ENCODE measurements at regions not wholly inside any gene's neighbourhood (a gene's known extent, or its start where the extent isn't known, plus 50 kb on each side); places are given as distances from the start of the nearest gene placed in this dataset.

DNA sequence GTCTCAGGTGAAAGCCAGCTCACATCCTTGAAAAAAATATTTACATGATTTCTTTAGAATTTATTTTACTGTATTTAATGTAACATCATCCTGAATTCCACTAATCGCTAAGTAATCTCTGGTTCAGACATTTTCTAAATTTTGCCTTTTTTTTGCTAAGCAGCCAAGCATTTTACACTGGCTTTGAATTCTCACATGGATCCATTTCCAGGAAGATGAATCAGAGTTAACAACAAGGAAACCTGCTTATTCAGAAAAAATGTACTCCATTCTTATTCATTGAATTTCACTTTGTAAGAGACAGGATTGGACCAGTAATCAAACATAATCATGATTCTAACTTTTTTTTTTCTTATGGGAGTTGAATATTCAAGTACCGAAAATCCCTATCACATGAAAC is 1785.1 kb upstream of the FLRT2 start:
- no peaks in the 10 kb centered on the region for H3K27me3 ChIP-seq (ENCODE audit: control insufficient read depth, insufficient read depth, low read length)

DNA sequence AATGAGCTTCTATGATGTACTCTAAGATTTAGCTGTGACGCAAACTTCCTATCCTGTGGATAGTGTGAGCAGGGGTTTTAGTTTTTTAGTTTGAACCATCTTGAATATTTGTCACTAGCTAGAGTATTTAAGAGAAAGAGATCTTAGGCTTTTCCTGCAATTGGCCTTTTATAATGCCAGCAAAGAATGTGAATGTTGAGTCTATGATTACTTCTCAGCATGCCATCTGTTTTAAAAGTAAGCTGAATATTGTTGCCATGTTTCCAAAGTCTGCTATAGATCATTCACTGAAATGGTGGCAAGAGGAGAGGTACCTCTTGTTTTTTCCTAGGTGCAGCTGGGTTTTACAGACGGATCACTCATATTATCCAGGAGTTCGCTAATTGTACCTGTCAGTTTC is 1783.6 kb upstream of the FLRT2 start:
- H3K9me3 Mint-ChIP-seq, result peaks cover 7 to 9% of the 10 kb centered on the region in 2 donors

More for the DNA sequence above, 1785.1 kb upstream of the FLRT2 start:
- Mint-ChIP-seq H3K4me1 (no peaks in the 10 kb centered on the region), H3K27ac (no peak overlapping the region), H3K36me3 (no peaks in the 10 kb centered on the region), H3K4me3 (no peak overlapping the region), H3K9me3 (peaks cover 9 to 15% of the 10 kb centered on the region in 2 donors), H3K27me3 (ENCODE audit: low read depth in 2 of 2) (no peaks in the 10 kb centered on the region)
- Histone ChIP-seq H3K4me3 (ENCODE audit: low read length) (no peak overlapping the region), H3K36me3 (ENCODE audit: control insufficient read depth, insufficient read depth, low read length) (no peaks in the 10 kb centered on the region), H3K4me1 (ENCODE audit: control insufficient read depth, insufficient read depth, low read length) (no peaks in the 10 kb centered on the region), H3K27ac (ENCODE audit: low read length) (no peak overlapping the region), H3K9me3 (ENCODE audit: control insufficient read depth, insufficient read depth, low read length) (peaks cover 2% of the 10 kb centered on the region)
- 100% methylated on average over 1 of the region's 2 CpGs for WGBS (ENCODE audit: insufficient coverage)
- TF ChIP-seq, protein P1, sequence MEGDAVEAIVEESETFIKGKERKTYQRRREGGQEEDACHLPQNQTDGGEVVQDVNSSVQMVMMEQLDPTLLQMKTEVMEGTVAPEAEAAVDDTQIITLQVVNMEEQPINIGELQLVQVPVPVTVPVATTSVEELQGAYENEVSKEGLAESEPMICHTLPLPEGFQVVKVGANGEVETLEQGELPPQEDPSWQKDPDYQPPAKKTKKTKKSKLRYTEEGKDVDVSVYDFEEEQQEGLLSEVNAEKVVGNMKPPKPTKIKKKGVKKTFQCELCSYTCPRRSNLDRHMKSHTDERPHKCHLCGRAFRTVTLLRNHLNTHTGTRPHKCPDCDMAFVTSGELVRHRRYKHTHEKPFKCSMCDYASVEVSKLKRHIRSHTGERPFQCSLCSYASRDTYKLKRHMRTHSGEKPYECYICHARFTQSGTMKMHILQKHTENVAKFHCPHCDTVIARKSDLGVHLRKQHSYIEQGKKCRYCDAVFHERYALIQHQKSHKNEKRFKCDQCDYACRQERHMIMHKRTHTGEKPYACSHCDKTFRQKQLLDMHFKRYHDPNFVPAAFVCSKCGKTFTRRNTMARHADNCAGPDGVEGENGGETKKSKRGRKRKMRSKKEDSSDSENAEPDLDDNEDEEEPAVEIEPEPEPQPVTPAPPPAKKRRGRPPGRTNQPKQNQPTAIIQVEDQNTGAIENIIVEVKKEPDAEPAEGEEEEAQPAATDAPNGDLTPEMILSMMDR (IDR thresholded peaks at IDR 0.05), result no peak
- intact Hi-C loops (cut with micrococcal nuclease), result no loop called here
- no peak for ATAC-seq
- DNase-seq, result no peak

DNA sequence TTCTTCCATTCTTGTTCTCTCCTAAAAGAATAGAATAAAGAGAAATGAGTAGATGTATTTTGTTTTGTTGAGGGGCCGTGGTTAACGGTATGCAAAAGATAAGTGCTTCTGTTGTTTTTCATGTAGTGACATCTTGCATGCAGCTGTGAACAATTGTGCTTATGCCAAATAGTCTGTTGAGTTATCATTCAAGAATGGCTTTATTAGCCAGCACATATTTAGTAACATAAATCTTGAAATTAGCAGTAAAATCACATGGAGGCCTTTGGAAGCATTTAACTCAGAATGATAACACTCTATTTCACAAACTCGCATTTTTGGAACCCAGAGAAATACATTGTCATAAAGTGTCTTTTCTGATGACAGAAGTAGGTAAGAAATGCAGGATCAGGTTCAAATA is 1772.0 kb upstream of the FLRT2 start:
- Histone ChIP-seq H3K9me3 (ENCODE audit: control insufficient read depth, insufficient read depth, low read length) (no peaks in the 10 kb centered on the region), H3K4me1 (ENCODE audit: control insufficient read depth, insufficient read depth, low read length) (no peaks in the 10 kb centered on the region), H3K27ac (ENCODE audit: low read length) (no peak overlapping the region), H3K36me3 (ENCODE audit: control insufficient read depth, insufficient read depth, low read length) (no peaks in the 10 kb centered on the region), H3K27me3 (ENCODE audit: control insufficient read depth, insufficient read depth, low read length) (no peaks in the 10 kb centered on the region), H3K4me3 (ENCODE audit: low read length) (no peak overlapping the region)
- no peak for ATAC-seq
- 100% methylated on average over 2 of the region's 3 CpGs for WGBS (ENCODE audit: insufficient coverage)
- intact Hi-C loops (cut with micrococcal nuclease), result no loop called here
- Mint-ChIP-seq H3K36me3 (no peaks in the 10 kb centered on the region), H3K27me3 (ENCODE audit: low read depth in 2 of 2) (no peaks in the 10 kb centered on the region), H3K4me1 (no peaks in the 10 kb centered on the region), H3K27ac (no peak overlapping the region), H3K9me3 (peaks cover 0 to 3% of the 10 kb centered on the region in 2 donors), H3K4me3 (no peak overlapping the region)
- TF ChIP-seq, protein P1 (IDR thresholded peaks at IDR 0.05), result no peak
- DNase-seq, result no peak

More for the DNA sequence above, 1783.6 kb upstream of the FLRT2 start:
- ATAC-seq, result no peak
- Histone ChIP-seq H3K27me3 (ENCODE audit: control insufficient read depth, insufficient read depth, low read length) (no peaks in the 10 kb centered on the region), H3K4me3 (ENCODE audit: low read length) (no peak overlapping the region), H3K4me1 (ENCODE audit: control insufficient read depth, insufficient read depth, low read length) (no peaks in the 10 kb centered on the region), H3K36me3 (ENCODE audit: control insufficient read depth, insufficient read depth, low read length) (no peaks in the 10 kb centered on the region), H3K9me3 (ENCODE audit: control insufficient read depth, insufficient read depth, low read length) (peaks cover 2% of the 10 kb centered on the region), H3K27ac (ENCODE audit: low read length) (no peak overlapping the region)
- no peaks in the 10 kb centered on the region for H3K27me3 Mint-ChIP-seq (ENCODE audit: low read depth in 2 of 2)
- H3K36me3 Mint-ChIP-seq, result no peaks in the 10 kb centered on the region
- no peaks in the 10 kb centered on the region for H3K4me1 Mint-ChIP-seq
- intact Hi-C loops (cut with micrococcal nuclease), result no loop called here
- H3K27ac Mint-ChIP-seq, result no peak overlapping the region
- no peak overlapping the region for H3K4me3 Mint-ChIP-seq
- WGBS (ENCODE audit: insufficient coverage), result 88% methylated on average over 2 of the region's 3 CpGs
- no peak for DNase-seq
- TF ChIP-seq, protein P1 (IDR thresholded peaks at IDR 0.05), result no peak

All from natural killer cell (primary cell).